Endothelial cell of umbilical vein (primary cell): ENCODE measurements at regions not wholly inside any gene's neighbourhood (a gene's known extent, or its start where the extent isn't known, plus 50 kb on each side); places are given as distances from the start of the nearest gene placed in this dataset.

Source experiments
- CTCF ChIP-seq, 2 donors: IDR thresholded peaks; 1 replicate in 1 of 2; 2 replicates in 1 of 2; pipeline ENCODE4 v1.5.1; 2011; ENCODE audit warnings: low read length in 2 of 2, mild to moderate bottlenecking in 2 of 2, moderate library complexity in 2 of 2, control low read depth in 1 of 2, inconsistent platforms in 1 of 2, low read depth in 1 of 2; ENCODE audit not compliant: insufficient read depth in 1 of 2; ENCODE audit errors: extremely low read depth in 1 of 2
- EZH2 ChIP-seq: IDR thresholded peaks from 2 replicates; pipeline ENCODE4 v1.6.1; 2012; ENCODE audit warnings: borderline replicate concordance, low read depth, mild to moderate bottlenecking, moderate library complexity, low read length, inconsistent platforms; ENCODE audit not compliant: severe bottlenecking
- FOS ChIP-seq: IDR thresholded peaks from 2 replicates; pipeline ENCODE4 v1.6.1; 2011; ENCODE audit warnings: mild to moderate bottlenecking, low read length, moderate library complexity, borderline replicate concordance; ENCODE audit not compliant: insufficient read depth
- JUN ChIP-seq: IDR thresholded peaks from 2 replicates; pipeline ENCODE4 v1.6.1; 2011; ENCODE audit warnings: borderline replicate concordance, low read depth; ENCODE audit not compliant: insufficient read length, insufficient read depth
- MAX ChIP-seq: IDR thresholded peaks from 2 replicates; pipeline ENCODE4 v1.6.1; 2011; ENCODE audit not compliant: insufficient read depth, insufficient read length
- MYC ChIP-seq: IDR thresholded peaks from one replicate; pipeline ENCODE4 v1.6.1; 2011; ENCODE audit warnings: mild to moderate bottlenecking, low read depth, low read length
- POLR2A ChIP-seq: IDR thresholded peaks from 2 replicates; pipeline ENCODE4 v1.6.1; 2012; ENCODE audit warnings: low read depth, mild to moderate bottlenecking, control low read depth, low read length
- POLR2AphosphoS5 ChIP-seq: IDR thresholded peaks from 2 replicates; pipeline ENCODE4 v1.6.1; 2012; ENCODE audit warnings: low read depth, mild to moderate bottlenecking, control low read depth, low read length, moderate library complexity; ENCODE audit not compliant: insufficient read depth

- TF ChIP-seq CTCF (IDR thresholded peaks at IDR 0.05; ENCODE audit: extremely low read depth in 1 of 2, insufficient read depth in 1 of 2, low read depth in 1 of 2, low read length in 2 of 2): no peak
- TF ChIP-seq POLR2AphosphoS5: no peak
- no peak for TF ChIP-seq EZH2
- TF ChIP-seq JUN: no peak
- no peak for TF ChIP-seq POLR2A
- no peak for TF ChIP-seq FOS
- no peak for TF ChIP-seq MAX
- TF ChIP-seq MYC: no peak
These were observed 256.5 kb downstream of the IPO8 start for GRCh38 chr12:30439201-30439600.
